ENCODE measurements at regions not wholly inside any gene's neighbourhood (a gene's known extent, or its start where the extent isn't known, plus 50 kb on each side); places are given as distances from the start of the nearest gene placed in this dataset.

- ChIA-PET RAD21 (ENCODE audit: low non-redundant PET in 1 of 2, low total read pairs in 2 of 2, uncharacterized antibody in 2 of 2, unreplicated experiment in 2 of 2) (no interaction called here), POLR2A (no interaction called here), CTCF (no interaction called here)
Measured at GRCh38 chr10:129093641-129094040, 373.4 kb upstream of the MGMT start.

DNA sequence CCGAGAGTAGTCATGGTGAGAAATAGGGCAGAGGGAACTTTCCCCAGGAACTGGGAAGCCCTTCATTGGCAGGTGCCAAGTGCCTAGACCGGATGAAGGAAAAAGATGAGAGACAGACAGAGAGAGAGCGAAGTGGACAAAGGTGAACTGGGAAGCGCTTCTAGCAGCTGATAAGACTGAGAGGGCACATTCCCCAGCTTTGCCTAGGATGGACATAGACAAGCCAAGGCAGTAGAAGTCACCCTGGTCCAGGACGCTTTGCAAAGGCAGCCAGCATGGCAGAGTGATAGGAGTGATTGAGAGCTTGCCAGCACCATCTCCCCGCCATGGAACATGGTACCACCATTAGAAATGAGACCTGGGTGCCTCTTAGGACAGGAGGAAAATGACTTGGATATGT is 372.8 kb upstream of the MGMT start:
- Histone ChIP-seq H3K9me2 (ENCODE audit: insufficient read depth) (no peaks in the 10 kb centered on the region), H4K20me1 (ENCODE audit: insufficient read depth) (no peaks in the 10 kb centered on the region), H3K79me2 (ENCODE audit: insufficient read depth, low read length) (no peaks in the 10 kb centered on the region), H3K4me2 (ENCODE audit: low read length) (no peak overlapping the region), H3K27me3 (ENCODE audit: insufficient read depth, low read length) (no peaks in the 10 kb centered on the region), H3K9ac (ENCODE audit: low read length) (no peak overlapping the region), H3K36me3 (ENCODE audit: control insufficient read depth in 1 of 2, insufficient read depth in 2 of 2, low read length in 2 of 2) (no peaks in the 10 kb centered on the region), H3K4me3 (replicated peaks in 1 of 2; ENCODE audit: low read depth in 1 of 2, low read length in 2 of 2) (no peak overlapping the region), H3K4me1 (ENCODE audit: control insufficient read depth in 1 of 2, insufficient read depth in 2 of 2, low read length in 2 of 2) (no peaks in the 10 kb centered on the region), H3K27ac (ENCODE audit: low read depth, low read length) (no peak overlapping the region), H2AFZ (ENCODE audit: low read depth, low read length, poor library complexity, severe bottlenecking) (no peak overlapping the region), H3K9me3 (ENCODE audit: control insufficient read depth in 1 of 2, insufficient read depth in 1 of 2, low read depth in 1 of 2, low read length in 2 of 2) (peaks cover 8 to 12% of the 10 kb centered on the region in 2 experiments; a peak in 2 of 4 replicates)
- intact Hi-C loops (cut with micrococcal nuclease) = no loop called here
- DNase-seq (ENCODE audit: low read depth, low spot score) (no peak), ATAC-seq (no peak)
- POLR2A ChIA-PET = no interaction called here
- RAD21 ChIA-PET (ENCODE audit: low non-redundant PET in 1 of 2, low total read pairs in 2 of 2, uncharacterized antibody in 2 of 2, unreplicated experiment in 2 of 2) = no interaction called here
- CTCF ChIA-PET = no interaction called here
- BruUV-seq (replicated peaks) = no TSS peak
- TF ChIP-seq POLR2AphosphoS5 (IDR thresholded peaks at IDR 0.05; ENCODE audit: low read depth, low read length) (no peak), CEBPB (IDR thresholded peaks at IDR 0.05; ENCODE audit: low read depth) (no peak), CBX3 (IDR thresholded peaks at IDR 0.05; ENCODE audit: low read depth) (no peak), SP1 (IDR thresholded peaks at IDR 0.05; ENCODE audit: low read depth) (no peak), REST (IDR thresholded peaks at IDR 0.05; ENCODE audit: low read depth) (no peak), YY1 (IDR thresholded peaks at IDR 0.05; ENCODE audit: extremely low read depth, insufficient replicate concordance, low read depth, low read length) (no peak), SRF (IDR thresholded peaks at IDR 0.05; ENCODE audit: low read depth) (no peak)

More at GRCh38 chr10:129093641-129094040, 373.4 kb upstream of the MGMT start:
- Histone ChIP-seq H3K4me1 (ENCODE audit: control insufficient read depth in 1 of 2, insufficient read depth in 2 of 2, low read length in 2 of 2) (no peaks in the 10 kb centered on the region), H3K36me3 (ENCODE audit: control insufficient read depth in 1 of 2, insufficient read depth in 2 of 2, low read length in 2 of 2) (no peaks in the 10 kb centered on the region), H3K27ac (ENCODE audit: low read depth, low read length) (no peak overlapping the region), H3K4me2 (ENCODE audit: low read length) (no peak overlapping the region), H4K20me1 (ENCODE audit: insufficient read depth) (no peaks in the 10 kb centered on the region), H3K79me2 (ENCODE audit: insufficient read depth, low read length) (no peaks in the 10 kb centered on the region), H3K4me3 (replicated peaks in 1 of 2; ENCODE audit: low read depth in 1 of 2, low read length in 2 of 2) (no peak overlapping the region), H3K9ac (ENCODE audit: low read length) (no peak overlapping the region), H3K27me3 (ENCODE audit: insufficient read depth, low read length) (no peaks in the 10 kb centered on the region), H2AFZ (ENCODE audit: low read depth, low read length, poor library complexity, severe bottlenecking) (no peak overlapping the region), H3K9me3 (ENCODE audit: control insufficient read depth in 1 of 2, insufficient read depth in 1 of 2, low read depth in 1 of 2, low read length in 2 of 2) (peaks cover 5 to 13% of the 10 kb centered on the region in 2 experiments; a peak in 2 of 4 replicates), H3K9me2 (ENCODE audit: insufficient read depth) (no peaks in the 10 kb centered on the region)
- ATAC-seq = no peak
- no TSS peak for BruUV-seq (replicated peaks)
- TF ChIP-seq ELF1 (IDR thresholded peaks at IDR 0.05; ENCODE audit: borderline replicate concordance, low read depth) (no peak), YY1 (IDR thresholded peaks at IDR 0.05; ENCODE audit: extremely low read depth, insufficient replicate concordance, low read depth, low read length) (no peak), SRF (IDR thresholded peaks at IDR 0.05; ENCODE audit: low read depth) (no peak), POLR2AphosphoS5 (IDR thresholded peaks at IDR 0.05; ENCODE audit: low read depth, low read length) (no peak), ZBTB33 (IDR thresholded peaks at IDR 0.05; ENCODE audit: extremely low read depth, insufficient replicate concordance, low read length) (no peak), EZH2 (IDR thresholded peaks at IDR 0.05) (no peak), ZNF274 (IDR thresholded peaks at IDR 0.05; ENCODE audit: low read depth, low read length) (no peak), RAD21 (IDR thresholded peaks at IDR 0.05; ENCODE audit: low read depth) (no peak), SP1 (IDR thresholded peaks at IDR 0.05; ENCODE audit: low read depth) (no peak), POLR2A (IDR thresholded peaks at IDR 0.05; ENCODE audit: borderline replicate concordance, extremely low read depth, insufficient read depth, insufficient read length) (no peak)
- intact Hi-C loops (cut with micrococcal nuclease) = no loop called here
- DNase-seq (ENCODE audit: low read depth, low spot score) = no peak
